GM21447 (cell line): ENCODE measurements at regions not wholly inside any gene's neighbourhood (a gene's known extent, or its start where the extent isn't known, plus 50 kb on each side); places are given as distances from the start of the nearest gene placed in this dataset.

Experiments used
- ATAC-seq: cut with Tn5 transposase; IDR thresholded peaks from one replicate; pipeline ENCODE4 v1.9.1; 2021; ENCODE audit not compliant: unreplicated experiment

DNA sequence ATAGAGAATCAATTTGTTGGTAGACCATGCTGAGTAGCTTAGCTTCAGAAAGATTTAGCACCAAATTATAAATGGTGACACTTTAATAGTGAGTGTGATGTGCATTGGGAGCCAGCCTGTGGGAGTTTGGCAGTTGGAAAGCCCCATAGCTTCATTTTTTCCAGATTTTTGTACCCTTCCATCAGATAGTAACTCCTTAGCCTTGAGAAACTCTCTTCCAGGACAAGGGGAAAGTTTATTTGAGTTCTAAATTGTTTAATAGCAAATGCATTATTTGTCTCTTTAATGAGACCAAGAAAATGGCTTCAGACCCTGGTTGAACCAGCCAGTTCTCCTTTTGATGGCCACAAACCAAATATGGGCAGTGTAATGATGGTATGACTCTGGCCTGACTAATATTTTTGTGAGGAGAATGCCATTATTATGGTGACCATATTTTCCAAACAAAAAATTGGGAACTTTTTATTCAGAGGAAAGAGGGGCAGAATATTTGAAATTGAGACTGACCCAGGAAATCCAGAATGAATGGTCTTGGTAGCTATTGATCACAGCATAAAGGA is 49.8 kb downstream of the PLCE1 start:
- ATAC-seq: no peak

DNA sequence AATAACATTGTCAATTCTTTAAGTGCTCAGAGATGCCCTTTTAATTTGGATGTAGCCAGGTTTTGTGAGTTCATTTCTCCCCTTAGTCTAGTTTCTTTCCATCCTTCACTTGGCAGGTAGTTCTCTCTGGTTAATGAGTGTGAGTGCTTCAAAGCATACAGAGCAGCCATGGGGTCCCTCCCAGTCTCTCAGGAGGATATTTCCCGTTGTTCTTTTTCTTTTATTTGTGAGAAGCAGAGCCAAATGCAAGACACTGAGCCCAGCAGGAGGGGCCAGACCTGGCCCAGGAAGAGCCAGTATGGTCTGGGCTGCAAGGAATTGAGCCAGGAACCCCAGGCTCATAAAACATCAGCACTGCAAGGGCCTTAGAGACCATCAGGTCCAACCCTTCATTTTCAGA is 52.4 kb downstream of the PLCE1 start:
- no peak for ATAC-seq

DNA sequence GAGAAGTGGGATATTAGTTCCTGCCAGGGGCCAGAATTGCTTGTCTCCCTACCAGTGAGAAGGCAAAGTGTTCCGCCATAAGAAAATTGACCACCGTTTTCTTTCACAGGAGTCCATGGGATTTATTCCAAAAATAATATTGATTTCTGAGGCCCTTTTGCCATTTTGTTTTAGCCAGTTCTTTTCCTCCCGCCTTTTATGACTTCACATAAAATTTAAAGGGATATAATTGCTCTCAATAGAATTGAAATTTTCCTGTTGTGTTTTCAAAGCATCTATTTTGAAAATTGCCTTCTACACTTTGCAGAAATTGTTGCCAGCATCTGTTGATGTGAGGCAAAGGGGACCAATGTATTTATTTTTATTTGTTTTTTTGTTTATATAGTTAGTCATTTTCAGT is 53.6 kb downstream of the PLCE1 start:
- ATAC-seq: no peak

DNA sequence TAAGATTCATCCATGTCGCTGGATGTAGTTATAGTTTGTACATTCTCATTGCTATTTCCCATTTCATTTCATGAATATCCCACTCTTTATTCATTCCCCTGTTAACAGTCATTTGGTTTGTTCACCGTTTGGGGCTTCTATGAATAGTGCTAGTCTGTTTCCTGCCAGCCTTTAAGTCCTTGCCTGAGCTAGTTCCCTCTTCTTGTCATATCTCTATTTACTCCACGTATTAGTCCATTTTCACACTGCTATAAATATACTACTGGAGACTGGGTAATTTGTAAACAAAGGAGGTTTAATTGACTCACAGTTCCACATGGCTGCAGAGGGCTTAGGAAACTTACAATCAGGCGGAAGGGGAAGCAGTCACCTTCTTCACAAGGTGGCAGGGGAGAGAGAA is 56.2 kb downstream of the PLCE1 start:
- ATAC-seq: no peak

DNA sequence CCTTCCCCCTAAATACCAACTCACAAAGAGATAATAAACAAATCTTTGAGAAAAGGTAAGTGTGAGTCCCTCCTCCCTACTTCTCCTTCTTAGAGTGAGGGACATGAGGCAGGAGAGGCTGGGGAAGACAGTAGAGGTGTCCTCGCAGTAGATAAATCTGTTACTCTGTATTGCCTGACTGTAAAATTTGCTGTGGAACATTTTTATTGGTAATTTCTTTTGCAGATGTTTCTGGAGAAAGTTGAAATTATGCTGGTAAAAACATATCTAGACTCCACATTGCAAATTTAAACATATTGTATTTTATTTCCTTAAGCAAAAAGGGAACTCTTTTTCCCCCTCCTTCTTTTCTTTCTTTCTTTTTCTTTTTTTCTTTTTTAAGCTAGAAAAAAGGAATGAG is 58.5 kb downstream of the PLCE1 start:
- no peak for ATAC-seq

DNA sequence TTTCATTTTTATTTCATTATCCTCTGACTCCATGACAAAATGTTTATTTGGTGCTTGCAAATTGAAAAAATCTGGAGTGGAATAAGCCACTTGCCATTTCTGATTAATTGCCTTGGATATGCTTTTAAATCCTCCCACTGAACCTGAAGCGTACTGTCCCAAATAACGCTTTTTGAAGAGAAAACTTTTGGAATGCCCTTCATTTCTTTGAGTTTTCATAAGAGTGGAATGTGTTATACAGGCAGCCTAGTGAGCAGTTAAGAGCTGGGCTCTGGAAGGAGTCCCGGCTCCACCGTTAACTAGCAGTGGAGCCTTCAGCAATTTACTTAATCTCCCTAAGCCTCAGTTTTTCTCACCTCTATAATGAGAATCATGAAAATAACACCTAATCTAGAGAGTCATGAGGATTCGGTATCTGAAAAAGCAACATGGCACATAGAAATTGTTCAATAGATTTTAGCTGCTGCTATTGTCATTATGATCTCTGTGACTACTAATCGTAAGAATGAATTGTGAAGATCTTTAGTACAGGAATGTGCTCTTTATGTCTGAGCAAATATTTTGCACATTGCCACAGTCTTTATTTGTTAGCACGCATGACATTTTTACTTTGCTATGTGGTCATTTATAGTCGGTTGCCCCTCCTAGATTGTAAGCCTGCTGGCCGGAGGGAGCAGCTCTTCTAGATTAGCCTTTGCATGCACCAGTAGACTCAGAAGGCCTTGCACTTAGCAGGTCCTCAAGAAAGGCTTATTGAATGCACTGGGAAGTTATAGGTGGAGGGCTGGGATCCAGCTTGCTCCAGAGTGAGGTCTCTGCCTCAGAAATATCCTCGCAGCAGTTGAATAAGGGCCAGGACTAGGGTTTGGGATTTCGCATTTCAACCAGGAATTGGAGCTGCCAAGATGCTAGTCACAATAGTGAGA is 59.4 kb downstream of the PLCE1 start:
- no peak for ATAC-seq

DNA sequence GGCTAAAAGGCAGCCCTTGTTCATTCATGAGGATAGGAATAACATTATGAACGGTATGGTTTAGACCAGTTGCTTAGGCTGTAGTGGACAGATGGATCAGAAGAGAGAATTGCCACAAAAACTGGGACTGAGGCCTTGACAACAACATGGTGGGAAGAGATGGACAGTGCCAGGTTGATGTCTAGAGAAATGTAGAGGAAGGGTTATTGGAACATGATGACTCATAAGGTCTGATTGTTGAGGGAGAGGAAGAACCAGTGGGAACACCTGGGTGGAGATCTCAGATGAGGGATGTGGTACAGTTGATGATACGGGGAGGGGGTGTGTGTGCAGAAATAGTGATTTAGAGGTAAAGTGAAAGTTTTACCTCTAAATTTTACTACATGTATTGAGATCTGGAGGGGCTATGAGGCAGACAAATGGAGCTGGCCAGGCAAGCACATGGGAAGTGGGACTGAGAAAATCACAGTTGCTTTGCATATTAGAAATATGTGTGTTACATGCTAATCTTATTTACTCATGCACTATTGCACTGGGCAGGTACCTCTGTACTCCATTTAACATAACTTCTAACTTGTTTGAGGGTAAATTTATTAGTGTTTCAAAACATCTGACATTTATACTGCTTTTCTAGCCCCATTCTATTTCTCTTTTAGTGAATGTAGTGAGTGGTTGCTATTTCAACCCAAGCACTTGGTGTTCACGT is 65.6 kb downstream of the PLCE1 start:
- no peak for ATAC-seq

DNA sequence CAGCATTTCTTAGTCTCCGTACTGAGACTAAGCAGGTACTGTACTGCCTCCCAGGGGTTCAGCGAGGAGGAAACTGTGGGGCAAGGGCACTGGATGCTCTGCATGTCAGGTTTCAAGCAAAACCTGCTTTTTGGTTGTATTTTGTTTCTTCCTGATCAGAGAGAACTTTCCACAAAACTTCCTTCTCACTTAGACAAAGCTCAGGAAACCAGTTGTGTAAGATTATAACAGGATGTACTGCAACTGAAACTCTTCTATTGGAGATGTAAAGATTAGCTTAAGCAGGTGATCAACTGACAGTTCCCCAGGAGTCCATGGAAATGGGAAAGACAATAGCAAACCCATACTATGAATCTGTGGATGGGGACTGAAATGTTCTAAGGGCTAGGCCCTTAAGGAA is 67.3 kb downstream of the PLCE1 start:
- no peak for ATAC-seq

DNA sequence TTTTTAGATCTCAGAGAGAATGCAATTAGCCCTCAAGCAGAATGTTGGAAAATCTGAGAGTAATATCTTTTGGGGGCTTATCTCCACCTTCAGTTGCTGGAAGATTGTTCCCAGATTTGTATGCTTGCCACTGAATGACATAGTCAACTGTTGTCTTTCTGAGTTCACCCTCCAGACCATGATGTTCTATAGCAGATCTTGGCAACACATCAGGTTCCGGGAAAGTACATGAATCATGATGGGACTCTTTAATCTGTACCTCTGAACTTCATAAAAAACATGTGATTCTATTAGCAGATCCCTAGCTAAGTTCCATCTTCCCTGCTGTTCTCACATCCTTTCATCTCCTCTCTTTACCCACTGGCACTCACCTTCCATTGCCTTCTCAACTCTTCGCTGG is 68.9 kb downstream of the PLCE1 start:
- ATAC-seq: no peak

DNA sequence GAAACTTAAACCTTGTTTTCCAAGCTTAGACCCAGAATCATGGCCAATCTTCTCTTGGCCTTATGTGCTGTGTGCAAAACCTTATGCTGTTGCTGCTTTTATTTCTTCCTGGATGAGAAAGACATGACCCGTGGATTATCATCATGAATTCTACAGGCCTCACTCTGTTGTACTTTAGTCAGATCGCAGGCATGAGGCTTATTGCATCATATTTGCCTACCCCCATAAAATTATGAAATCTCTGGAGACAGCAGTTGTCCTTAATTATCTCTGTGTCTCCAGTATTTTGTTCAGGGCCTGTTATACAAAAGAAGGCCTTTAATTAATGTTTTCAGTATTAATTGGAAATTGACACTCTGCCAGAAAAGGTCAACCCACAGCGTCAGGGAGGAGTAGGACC is 71.6 kb downstream of the PLCE1 start:
- ATAC-seq: no peak

DNA sequence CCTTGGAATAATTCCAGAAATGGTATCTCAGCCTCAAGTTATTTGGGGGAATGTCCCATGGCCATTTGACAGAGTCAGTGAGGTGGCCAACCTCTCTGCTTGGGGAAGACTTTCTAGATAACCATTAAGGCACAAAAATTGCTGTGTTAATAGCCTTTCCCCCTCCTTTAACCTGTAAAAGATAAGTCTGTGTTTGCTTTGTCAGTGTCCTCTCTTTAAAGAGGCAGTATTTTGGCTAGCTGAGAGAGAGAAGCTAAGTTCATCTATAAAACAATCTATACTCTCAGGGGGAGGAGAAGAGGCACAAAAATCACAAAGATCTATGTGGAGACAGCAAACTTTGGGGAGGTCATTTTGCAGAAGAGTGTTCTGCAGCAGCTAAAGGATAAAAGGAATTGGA is 72.1 kb downstream of the PLCE1 start:
- ATAC-seq: no peak

DNA sequence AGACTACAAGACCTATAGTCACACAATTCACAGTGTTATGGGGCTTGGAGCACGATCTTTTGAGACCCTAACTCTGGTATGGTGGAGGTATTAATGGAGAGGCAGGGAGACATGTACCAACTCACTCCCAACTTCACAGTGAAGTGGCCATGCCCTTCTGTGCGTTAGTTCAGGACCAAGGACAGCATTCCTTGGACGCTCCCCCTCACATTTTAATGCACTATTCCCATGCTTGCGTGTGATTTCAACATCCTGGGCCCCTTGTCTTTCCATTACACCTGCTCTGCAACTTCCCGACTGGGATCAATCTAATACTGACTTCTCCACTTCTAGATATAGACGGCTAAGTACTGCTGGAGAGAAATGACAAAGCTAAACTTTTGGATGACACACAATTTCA is 72.7 kb downstream of the PLCE1 start:
- no peak for ATAC-seq

DNA sequence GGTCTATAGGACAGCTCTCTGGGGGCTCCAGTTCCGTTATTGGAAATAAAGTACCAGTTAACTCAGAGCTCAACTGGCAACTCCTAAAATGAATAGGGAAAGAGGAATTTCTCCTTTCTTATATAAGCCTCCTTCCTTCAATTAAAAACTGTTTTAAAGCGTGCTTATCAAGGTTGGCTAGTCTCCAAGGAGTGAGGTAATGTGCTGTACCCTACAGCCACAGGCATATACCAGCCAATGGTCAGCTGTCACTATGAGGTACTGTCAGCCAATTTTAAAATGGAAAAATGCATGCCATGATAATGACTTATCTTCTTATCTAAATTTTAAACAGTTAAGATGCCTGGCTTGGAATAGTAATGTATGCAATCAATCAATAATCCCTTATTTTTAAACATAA is 76.2 kb downstream of the PLCE1 start:
- ATAC-seq: no peak

DNA sequence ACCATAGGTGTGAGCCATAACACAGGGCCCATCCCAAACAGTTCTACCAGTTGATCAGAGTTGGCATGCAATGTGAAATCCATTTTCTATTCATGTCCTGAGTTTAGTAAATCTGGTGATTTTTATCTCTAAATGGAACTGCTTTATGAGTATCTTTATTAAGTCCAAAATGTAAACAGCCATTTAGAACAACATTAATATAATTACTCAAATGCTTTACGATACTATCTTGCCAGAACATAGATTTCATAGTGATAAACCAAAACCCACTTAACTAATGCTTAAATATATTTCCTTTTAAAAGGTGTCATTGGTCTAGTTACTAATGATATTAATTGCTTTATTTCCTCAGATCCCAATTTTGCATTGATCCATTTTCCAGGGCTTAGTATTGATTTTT is 80.7 kb downstream of the PLCE1 start:
- no peak for ATAC-seq

DNA sequence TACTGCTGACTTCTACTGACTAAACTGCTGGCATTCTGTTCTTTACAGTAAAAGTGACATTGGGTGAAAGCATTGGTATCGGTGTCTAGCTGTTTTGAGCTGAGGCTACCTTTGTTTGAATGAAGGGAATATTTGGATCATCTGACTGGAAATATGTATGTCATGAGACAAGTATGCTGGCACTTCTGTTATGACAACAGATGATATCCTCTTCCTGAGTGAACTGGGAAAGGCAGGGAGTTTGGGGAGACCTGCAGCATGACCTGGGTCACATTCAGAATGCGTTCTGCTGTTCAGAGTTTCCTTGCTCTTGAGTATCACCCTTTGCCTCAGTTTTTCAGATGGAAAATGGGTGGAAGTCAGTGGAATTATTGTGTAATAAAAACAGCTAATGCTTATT is 81.8 kb downstream of the PLCE1 start:
- ATAC-seq: no peak

DNA sequence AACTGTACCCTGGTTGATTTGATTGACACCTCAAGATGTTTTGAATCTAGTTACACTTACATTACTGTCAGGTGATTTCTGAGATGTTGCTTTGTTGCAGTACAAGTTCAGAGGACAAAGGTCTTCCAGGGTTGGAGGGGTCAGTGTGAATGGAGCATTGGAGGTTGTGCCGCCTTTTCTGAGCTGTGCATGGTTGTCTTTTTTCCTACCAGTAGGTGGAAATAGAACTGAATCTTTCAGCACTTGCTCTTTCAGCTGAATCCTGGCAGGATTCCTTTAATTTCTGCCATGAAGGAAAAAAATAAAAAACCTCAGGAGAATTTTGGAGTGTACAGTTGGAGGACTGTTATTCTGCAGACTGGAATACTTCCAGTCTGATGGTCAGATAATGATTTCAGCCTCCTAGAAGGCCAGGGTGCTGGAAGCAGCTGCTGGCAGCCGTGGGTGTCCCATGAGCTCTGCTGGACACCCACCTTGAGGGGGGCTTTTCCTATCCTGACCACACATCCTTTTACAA is 82.7 kb downstream of the PLCE1 start:
- no peak for ATAC-seq

DNA sequence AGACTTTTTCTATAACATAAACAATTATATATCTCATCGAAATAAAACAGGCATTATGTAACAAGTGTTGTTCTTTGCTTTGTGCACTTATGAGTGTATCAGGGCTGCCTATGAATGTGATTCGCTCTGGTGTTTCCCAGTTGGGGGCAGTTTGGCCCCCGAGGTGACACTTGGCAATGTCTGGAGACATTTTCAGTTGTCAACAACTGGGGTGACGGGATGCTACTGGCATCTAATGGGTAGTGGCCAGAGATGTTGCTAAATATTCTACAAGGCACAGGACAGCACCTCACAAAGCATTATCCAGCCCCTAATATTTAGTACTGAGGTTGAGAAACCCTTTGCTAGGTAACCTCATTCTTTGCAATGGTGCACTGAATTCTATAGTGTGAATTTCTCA is 83.3 kb downstream of the PLCE1 start:
- ATAC-seq: no peak

DNA sequence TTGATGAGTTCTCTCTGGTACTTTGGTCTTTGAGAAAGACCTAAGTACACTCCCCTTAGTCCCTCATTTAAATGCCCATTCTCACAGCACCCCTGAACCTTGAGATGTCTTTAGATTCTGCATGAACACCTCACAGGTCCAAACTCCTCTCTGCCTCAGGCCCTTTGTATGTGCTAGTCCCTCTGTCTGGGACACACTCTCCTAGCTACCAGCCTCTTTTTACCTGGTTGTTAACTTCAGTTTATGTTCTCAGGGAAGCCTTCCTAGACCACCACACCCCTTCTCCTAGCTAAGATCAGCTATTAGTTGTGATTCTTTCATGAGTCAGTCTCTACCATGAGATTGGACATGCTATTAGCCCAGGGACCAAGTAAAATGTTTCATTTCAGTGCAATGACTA is 86.4 kb downstream of the PLCE1 start:
- no peak for ATAC-seq

DNA sequence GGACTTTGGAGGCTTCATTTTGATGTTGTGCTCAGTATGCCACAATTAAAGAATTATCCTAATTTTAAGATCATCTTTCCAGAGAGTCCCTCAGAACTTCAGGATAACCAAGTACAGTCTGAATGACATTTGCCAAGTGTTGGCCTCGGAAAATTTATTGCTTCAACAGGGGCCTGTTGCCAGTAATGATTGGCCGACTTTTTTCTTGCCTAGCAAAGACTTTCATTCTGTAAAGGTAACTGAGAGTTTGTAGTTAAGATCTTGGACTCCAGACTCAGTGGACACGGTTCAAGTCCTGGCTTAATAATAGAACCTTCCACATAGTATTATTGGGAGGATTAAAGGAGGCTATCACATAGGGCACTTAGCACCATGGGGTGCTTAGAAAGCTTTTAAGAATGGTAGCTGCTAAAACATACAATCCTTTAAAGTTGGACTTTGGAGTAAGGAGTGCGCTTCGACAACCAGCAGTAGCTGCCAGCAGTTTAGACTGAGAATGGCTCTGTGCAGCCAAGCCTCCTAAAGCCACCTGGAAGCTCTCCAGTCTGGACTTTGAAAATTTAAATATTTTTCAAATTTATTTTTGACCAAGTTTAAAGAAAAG is 90.0 kb downstream of the PLCE1 start:
- ATAC-seq: no peak

DNA sequence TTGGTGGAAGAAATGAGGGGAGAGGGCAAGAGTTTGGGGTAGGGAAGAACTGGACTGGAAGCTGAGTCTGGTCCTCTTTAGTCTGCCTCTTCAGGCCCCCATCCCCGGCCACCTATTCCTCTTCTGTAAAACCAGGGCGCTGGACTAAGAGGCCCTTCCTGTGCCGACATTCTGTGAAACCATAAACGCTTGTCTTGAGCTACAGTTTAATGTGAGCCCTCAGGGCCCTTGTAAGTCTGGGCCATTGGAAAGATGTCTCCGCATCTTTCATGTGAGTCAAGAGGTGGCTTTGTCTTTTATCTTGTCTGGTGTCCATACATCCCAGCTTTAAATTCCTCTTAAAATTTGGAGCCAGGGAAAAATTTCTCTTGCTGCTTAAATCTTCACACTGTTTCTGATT is 90.6 kb downstream of the PLCE1 start:
- no peak for ATAC-seq

DNA sequence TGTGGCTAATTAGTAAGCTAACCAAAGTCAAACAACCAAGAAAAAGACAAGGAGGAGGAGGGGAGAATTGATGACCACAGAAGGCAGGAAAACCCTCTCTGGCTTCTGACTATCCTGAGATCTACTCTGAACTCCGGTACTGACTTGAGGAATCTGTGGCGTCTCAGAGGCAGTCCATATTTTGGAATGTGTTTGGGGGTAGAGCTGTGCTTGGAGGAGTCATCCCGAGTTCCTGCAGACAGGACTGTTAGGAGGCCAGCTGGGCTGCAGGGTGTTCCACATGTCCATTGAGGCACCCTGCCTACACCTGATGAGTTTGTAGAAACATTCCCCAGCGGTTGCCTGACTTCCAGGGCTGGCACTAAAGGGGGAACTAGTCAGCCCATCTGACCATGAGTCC is 91.6 kb downstream of the PLCE1 start:
- ATAC-seq: no peak
